Activated CD4-positive, alpha-beta T cell treated with anti-CD3 and anti-CD28 coated beads for 24 hours (primary cell): ENCODE measurements at regions not wholly inside any gene's neighbourhood (a gene's known extent, or its start where the extent isn't known, plus 50 kb on each side); places are given as distances from the start of the nearest gene placed in this dataset.

Experiments
- DNase-seq, 2 donors: peaks; one replicate each; pipeline ENCODE4 v3.0.0-alpha.2; 2020; ENCODE audit warnings: low read depth in 2 of 2

DNA sequence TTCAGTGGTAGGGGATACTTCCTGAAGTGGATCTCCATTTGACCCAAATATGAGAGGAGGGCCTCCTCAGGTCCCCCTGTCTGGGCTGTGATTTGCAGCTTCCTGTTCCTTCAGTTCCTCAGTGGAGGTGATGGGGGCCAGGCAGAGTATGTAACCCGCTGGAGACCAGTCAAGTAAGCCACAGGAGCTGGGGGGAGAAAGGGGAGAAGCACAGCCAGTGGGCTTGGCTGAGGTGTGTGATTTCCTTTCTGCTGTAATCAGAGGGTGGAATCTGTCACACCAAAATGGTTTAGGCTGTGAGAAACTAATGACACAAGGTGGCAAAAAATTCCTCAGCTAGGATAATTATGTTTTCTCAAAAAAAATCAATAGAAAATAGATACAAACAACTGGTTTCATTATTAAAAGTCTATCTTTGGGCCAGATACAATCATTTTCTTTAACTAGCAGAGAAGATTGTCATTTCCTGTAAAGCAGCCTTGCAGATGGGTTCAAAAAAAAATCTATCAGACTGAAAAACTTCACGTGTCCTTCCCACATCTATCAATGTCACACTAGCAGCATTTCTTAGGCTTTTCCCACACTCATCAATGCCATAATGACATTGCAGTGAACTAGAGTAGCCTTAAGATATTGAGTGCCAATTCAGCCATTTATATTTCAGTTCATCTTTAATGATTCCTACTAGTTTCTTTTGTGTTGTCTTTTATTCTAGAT lies 1660.3 kb downstream of the EFNB2 start:
- DNase-seq, result no peak

GRCh38 chr13:104872153-104872552 lies 1663.3 kb downstream of the EFNB2 start:
- DNase-seq, result no peak

DNA sequence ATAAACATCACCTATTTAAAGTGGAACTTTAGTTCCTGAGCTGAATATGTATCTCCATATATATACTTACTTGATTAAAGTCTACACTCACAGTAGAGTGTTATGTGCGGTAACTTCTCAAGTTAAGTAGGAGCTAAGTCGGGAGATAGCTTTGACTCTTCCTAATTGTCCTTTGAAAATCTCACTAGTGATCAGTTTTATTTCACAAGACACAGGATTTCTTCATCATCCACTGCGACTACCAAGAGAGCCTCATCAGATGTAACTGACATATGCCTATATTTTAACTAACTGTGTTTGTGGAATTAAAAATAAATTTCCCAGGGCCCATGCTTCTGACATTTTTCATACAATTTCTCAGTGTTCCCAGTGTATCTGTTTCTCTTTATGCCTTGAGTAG lies 1664.0 kb downstream of the EFNB2 start:
- DNase-seq, result no peak

DNA sequence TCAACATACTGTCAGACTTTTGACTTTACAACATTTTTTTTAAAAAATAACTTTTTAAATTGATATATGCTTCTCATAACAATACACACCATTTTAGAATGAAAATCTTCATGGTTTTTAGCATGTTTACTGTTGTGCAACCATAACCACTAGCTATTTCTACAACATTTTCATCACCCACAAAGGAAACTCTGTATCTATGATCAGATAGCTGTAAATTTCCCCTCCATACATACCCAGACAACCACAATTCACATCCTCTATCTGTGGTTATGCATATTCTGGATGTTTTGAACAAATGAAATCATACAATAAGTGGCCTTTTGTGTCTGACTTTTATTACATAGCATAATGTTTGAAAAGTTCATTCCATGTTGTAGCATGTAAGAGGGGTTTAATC lies 1666.0 kb downstream of the EFNB2 start:
- DNase-seq, result no peak

DNA sequence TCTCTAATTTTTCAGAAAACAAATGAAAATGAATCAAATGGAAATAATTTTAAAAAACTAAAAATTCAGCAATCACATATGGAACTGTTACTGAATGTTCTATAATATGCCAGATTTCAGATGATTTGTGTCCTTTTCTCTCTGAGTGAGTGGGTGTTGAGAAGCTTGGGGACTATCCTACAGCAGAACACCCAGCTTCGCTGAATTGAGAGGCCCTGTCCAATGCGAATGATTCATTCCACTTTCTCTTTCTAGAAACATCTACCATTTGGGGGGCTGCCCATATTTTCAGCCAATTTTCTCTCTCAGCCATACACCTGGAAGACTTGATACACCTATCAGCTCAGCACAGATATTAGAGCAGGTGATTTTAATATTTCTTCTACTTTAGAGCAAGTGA lies 1666.7 kb downstream of the EFNB2 start:
- DNase-seq, result no peak

DNA sequence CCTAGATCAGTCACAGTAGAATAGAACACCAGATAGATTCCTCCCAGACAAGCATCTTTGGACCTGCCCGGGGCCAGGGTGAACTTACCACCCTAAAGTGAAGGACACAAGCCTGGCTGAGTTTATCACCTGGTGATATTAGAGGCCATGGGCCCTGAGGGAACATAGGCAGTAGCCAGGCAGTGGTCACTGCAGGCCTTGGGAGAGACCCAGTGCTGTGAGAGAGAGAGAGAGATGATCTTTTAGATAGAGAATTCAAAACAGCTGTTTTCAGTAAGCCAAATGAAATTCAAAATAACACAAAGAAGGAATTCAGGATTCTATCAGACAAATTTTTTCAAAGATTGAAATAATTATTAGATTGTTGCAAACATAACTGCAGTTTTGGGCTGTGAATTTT lies 1679.9 kb downstream of the EFNB2 start:
- no peak for DNase-seq

DNA sequence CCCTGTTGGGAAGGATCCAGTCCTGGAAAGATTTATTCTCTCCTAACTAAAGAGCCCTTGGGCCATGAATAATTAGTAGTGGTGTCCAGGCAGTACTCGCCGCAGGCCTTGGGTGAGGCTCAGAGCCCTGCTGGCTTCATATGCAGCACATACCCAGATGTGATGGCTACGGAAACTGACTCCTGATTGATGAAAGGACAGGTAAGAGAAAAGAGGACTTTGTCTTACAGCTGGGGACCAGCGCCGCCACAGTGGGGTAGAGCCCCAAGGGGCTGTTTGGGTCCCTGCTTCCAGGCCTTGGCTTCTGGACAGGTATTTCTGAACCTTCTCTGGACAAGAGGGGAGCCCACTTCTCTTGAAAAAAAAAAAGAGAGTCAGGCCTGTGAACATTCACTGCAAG lies 1680.8 kb downstream of the EFNB2 start:
- no peak for DNase-seq

DNA sequence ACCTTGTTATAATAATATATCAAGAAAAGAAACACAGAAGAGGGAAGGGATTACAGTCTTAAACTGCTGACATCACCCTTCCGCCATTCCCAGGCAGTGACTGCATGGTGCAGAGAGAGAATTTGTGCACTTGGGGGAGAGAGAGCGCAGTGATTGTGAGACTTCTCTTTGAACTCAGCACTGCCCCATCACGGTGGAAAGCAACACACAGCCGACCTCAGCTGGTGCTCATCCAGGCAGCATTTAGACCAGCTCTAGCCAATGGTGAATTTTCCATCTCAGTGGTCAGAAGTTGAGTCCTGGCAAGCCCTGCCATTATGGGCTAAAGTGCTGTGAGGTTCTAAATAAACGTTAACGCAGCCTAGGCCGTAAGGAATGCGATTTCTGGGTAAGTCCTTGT lies 1681.5 kb downstream of the EFNB2 start:
- no peak for DNase-seq

DNA sequence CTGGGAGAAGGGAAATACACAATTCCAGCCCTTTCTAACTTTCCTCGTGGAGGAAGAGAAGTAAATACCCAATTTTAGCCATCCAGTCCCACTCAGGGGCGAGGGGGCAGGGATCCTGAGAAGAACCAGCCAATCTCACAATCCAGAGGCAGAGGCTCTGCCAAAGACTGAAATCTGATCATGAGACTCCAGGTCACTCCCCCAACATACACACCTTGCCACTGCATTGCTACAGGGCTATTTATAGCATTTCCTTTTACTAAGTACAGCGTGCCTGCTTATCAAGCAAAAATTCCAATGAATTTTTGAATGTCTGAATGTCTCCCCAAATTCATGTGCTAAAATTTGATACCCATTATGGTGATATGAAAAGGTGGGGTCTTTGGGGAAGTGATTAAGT lies 1687.5 kb downstream of the EFNB2 start:
- DNase-seq, result no peak

GRCh38 chr13:104843401-104843800 lies 1692.1 kb downstream of the EFNB2 start:
- DNase-seq, result no peak

- DNase-seq, result no peak
These were observed 1694.4 kb downstream of the EFNB2 start for GRCh38 chr13:104841110-104841509.

DNA sequence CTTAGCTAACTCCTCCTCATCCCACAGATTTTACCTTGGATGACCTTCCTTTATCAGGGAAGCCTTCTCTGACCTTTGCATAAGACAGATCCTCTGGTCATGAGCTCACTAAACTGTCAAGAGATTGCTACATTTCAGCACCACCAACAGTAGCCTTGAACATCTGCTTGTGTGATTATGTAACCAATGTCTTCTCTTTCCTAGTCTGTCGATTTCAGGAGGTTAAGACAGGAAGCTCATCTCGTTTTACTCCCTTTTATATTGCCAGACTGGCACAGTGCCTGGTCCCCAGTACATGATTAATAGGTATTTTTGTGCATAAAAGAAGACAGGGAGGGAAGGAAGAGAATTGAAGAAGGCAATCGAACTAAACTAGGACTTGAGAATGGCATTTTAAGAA lies 1697.7 kb downstream of the EFNB2 start:
- no peak for DNase-seq

DNA sequence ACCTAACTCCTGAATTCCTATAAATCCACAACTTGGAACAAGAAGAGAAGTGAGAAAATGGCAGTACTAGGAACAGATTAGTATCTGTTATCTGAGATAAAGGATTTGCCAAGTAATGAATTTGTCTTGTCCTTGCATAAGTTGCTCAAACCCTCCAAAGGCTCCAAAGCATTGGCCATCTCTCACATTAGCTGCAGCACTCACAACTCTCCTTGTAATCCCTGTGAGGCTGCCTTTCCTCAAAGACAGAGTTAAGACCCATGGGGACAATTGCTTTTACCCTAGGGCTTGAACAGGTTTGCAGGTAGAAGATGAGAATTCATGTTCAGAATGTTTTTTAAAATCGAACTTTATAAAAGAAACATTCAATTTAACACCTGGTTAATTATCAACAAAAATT lies 1702.2 kb downstream of the EFNB2 start:
- DNase-seq, result no peak

- no peak for DNase-seq
These were observed 1703.2 kb downstream of the EFNB2 start for GRCh38 chr13:104832231-104832630.

DNA sequence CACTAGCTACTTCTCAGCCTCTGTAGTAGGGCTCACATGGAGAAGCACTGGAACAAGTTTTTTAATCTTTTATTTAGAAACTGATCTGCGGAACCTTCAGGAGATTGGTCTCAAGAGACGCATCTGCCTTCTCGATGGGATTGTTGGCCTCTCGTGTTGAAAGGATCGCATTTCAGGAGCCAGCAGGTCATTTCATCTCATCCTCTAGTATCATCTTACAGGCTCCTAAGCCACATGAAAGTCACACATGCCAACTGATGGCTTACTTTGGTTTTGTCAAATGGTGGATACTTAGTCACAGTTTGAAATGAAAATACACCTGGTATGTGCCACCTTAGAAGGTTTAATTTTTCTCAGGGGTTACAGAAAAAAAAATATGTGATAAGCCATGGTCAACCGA lies 1703.6 kb downstream of the EFNB2 start:
- DNase-seq, result no peak

GRCh38 chr13:104823709-104824108 lies 1711.8 kb downstream of the EFNB2 start:
- DNase-seq, result no peak

DNA sequence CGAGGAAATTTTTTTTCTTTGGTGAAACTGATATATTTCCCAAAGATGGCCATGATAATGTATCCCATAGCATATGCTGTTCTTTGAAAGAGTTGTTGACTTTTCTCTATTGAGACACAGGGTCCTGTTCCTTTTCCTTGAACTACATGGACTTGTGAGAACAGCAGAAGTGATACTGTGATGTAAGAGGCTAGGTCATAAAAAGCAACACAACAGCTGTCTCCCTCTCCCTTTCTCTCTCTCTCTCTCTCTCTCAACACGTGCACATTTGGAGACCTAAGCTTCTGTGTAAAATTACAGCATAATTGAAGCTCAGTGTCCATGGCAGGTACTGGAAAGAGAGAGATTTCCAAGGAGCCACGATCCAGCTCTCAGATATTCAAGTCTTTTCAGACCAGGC lies 1712.4 kb downstream of the EFNB2 start:
- DNase-seq, result no peak

DNA sequence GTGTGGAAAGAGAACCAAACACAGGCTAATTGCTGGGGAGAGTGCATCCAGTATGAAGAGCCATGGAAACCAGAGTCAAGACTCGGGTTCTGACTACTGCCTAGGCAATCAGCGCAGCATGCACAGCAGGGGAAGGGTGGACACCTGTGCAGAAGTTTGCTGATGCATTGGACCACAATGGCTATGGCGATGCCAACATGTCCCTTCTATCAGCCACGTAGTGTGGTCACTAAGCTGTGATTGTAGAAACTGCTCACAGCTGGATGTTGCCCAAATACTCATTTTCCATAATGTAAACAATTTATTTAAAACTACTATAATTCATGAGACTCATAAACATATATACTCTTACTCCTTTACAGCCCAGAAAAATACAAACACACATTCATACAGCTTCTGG lies 1718.2 kb downstream of the EFNB2 start:
- no peak for DNase-seq

- DNase-seq, result no peak
These were observed 1718.7 kb downstream of the EFNB2 start for GRCh38 chr13:104816726-104817125.

DNA sequence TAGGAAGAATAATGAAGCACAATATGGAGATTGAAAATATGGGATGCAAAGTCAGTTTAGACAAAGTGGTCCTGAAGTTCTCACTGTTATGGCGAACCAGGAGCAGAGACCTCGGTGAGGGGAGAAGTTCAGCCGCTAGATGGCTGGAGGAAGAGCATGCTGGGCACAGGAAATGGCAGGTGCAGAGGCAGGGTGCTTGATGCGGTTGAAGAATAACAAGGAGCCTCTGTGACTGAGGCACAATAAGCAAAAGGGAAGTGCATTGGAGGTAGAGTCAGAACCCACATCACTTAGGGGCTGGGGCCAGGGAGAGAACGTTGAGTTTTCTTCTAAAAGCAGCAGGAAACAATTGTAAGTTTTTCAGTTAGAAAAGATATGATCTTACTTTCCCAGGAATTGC lies 1725.2 kb downstream of the EFNB2 start:
- DNase-seq, result no peak

GRCh38 chr13:104809483-104809882 lies 1726.0 kb downstream of the EFNB2 start:
- no peak for DNase-seq

- no peak for DNase-seq
These were observed 1730.1 kb downstream of the EFNB2 start for GRCh38 chr13:104805346-104805745.

GRCh38 chr13:104799152-104799551 lies 1732.9 kb upstream of the SLC10A2 start:
- DNase-seq, result no peak

GRCh38 chr13:104798486-104798885 lies 1732.3 kb upstream of the SLC10A2 start:
- DNase-seq, result no peak
